Left renal pelvis (tissue), 4 donors: ENCODE measurements at regions not wholly inside any gene's neighbourhood (a gene's known extent, or its start where the extent isn't known, plus 50 kb on each side); places are given as distances from the start of the nearest gene placed in this dataset.
"Not testable (repeated sequence)": the region's sequence is repeated elsewhere in the genome, so short reads cannot be mapped to it uniquely, and the experiment has no call there.

Experiments used
- DNase-seq, 4 donors: peaks; one replicate each; pipeline ENCODE4 v3.0.0-alpha.2; 2013; ENCODE audit warnings: low read depth in 4 of 4, low spot score in 3 of 4

- not testable (repeated sequence) for DNase-seq
Measured at GRCh38 chr6:140147825-140148814, 773.7 kb upstream of the CITED2 start.

GRCh38 chr6:140140891-140141290 is 766.4 kb upstream of the CITED2 start:
- DNase-seq: no peak

- no peak for DNase-seq
Measured at GRCh38 chr6:140138311-140139010, 764.0 kb upstream of the CITED2 start.

GRCh38 chr6:140134224-140134623 is 759.8 kb upstream of the CITED2 start:
- no peak for DNase-seq

GRCh38 chr6:140130074-140130473 is 755.6 kb upstream of the CITED2 start:
- DNase-seq: no peak

- no peak for DNase-seq
Measured at GRCh38 chr6:140124498-140124897, 750.0 kb upstream of the CITED2 start.

GRCh38 chr6:140108167-140108566 is 733.7 kb upstream of the CITED2 start:
- no peak for DNase-seq

- no peak for DNase-seq
Measured at GRCh38 chr6:140107216-140107615, 732.8 kb upstream of the CITED2 start.

GRCh38 chr6:140105857-140106256 is 731.4 kb upstream of the CITED2 start:
- peak in 3 of 4 donors; percentile 6 to 12 (median 9) for DNase-seq

- no peak for DNase-seq
Measured at GRCh38 chr6:140105241-140105640, 730.8 kb upstream of the CITED2 start.

- DNase-seq: no peak
Measured at GRCh38 chr6:140101818-140102217, 727.4 kb upstream of the CITED2 start.

- no peak for DNase-seq
Measured at GRCh38 chr6:140101367-140101766, 726.9 kb upstream of the CITED2 start.

GRCh38 chr6:140095532-140095931 is 721.1 kb upstream of the CITED2 start:
- no peak for DNase-seq

GRCh38 chr6:140091895-140092294 is 717.4 kb upstream of the CITED2 start:
- DNase-seq: no peak

GRCh38 chr6:140090871-140091270 is 716.4 kb upstream of the CITED2 start:
- DNase-seq: no peak

- DNase-seq: no peak
Measured at GRCh38 chr6:140083375-140083774, 708.9 kb upstream of the CITED2 start.

GRCh38 chr6:140082867-140083297 is 708.4 kb upstream of the CITED2 start:
- DNase-seq: no peak

- DNase-seq: no peak
Measured at GRCh38 chr6:140079328-140079727, 704.9 kb upstream of the CITED2 start.

- peak in 3 of 4 donors; percentile 45 to 49 (median 47) for DNase-seq
Measured at GRCh38 chr6:140078561-140079125, 704.2 kb upstream of the CITED2 start.

GRCh38 chr6:140077827-140078560 is 703.5 kb upstream of the CITED2 start:
- no peak for DNase-seq

- DNase-seq: no peak
Measured at GRCh38 chr6:140076105-140076504, 701.7 kb upstream of the CITED2 start.
